ENCODE measurements at regions not wholly inside any gene's neighbourhood (a gene's known extent, or its start where the extent isn't known, plus 50 kb on each side); places are given as distances from the start of the nearest gene placed in this dataset.
"Not testable (repeated sequence)": the region's sequence is repeated elsewhere in the genome, so short reads cannot be mapped to it uniquely, and the experiment has no call there.

GRCh38 chr7:67673861-67674260 is 677.2 kb downstream of the TYW1 start:
- no peak for DNase-seq (ENCODE audit: low read depth, low spot score)
- POLR2A ChIA-PET, result no interaction called here
- H3K4me3 ChIP-seq (ENCODE audit: low read depth, low read length), result no peak overlapping the region
- CTCF ChIA-PET, result no interaction called here
- TF ChIP-seq CTCF (IDR thresholded peaks at IDR 0.05; ENCODE audit: insufficient read depth, low read length, missing control alignments), result no peak

DNA sequence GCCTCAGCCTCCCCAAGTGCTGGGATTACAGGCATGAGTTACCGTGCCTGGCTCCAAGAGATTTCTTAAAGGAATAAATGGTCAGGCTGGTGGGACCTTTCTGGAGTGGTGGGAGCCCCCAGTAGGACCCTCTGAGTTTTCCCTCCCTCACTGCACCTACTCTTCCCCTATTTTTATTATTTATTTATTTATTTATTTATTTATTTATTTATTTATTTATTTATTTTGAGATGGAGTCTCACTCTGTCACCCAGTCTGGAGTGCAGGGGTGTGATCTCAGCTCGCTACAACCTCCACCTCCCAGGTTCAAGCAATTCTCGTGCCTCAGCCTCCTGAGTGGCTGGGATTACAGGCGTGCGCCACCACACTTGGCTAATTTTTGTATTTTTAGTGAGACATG is 678.2 kb downstream of the TYW1 start:
- POLR2A ChIA-PET; CTCF ChIA-PET; H3K4me3 ChIP-seq (ENCODE audit: low read depth, low read length); DNase-seq (ENCODE audit: low read depth, low spot score): not testable (repeated sequence)

DNA sequence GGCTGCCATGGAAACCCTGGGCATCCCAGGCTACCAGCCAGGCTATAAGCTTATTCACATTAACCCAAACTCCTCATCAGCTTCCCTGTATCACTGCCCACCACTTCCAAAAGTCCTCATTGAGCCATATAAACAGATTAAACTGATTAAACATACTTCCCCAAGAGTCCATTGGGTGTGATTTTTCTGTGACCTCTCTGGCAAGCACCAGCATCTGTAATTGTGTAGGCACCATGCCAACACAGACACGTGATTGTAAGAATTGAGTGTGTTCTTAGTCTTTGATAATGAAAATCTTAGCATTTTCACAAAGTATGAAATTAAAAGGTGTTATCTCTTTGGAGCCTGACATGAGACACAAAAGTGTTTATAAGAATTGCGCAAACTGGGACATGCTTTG is 679.3 kb downstream of the TYW1 start:
- CTCF ChIA-PET, result no interaction called here
- POLR2A ChIA-PET, result no interaction called here
- no peak overlapping the region for H3K4me3 ChIP-seq (ENCODE audit: low read depth, low read length)
- no peak for DNase-seq (ENCODE audit: low read depth, low spot score)
- TF ChIP-seq CTCF (IDR thresholded peaks at IDR 0.05; ENCODE audit: insufficient read depth, low read length, missing control alignments), result no peak

GRCh38 chr7:67678419-67678818 is 681.8 kb downstream of the TYW1 start:
- POLR2A ChIA-PET, result no interaction called here
- no peak overlapping the region for H3K4me3 ChIP-seq (ENCODE audit: low read depth, low read length)
- no peak for DNase-seq (ENCODE audit: low read depth, low spot score)
- CTCF ChIA-PET, result no interaction called here
- TF ChIP-seq CTCF (IDR thresholded peaks at IDR 0.05; ENCODE audit: insufficient read depth, low read length, missing control alignments), result no peak

DNA sequence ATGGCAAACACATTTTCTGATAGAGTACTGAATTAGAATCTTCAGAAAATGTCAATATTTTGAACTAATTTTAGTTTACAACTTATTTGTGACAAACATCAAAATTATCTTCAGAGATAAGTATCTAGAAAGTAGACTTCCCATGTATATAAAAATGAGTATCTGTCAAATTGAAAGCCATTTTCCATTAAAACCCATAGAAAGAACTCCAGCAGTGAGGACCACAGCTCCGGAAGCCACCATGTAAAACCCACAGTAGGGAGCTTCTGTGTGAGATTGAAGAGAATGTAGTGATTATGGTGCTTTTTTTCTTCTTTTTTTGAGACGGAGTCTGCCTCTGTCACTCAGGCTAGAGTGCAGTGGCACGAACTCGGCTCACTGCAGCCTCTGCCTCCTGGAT is 687.0 kb downstream of the TYW1 start:
- ChIA-PET POLR2A (no interaction called here), CTCF (no interaction called here)
- no peak for TF ChIP-seq CTCF (IDR thresholded peaks at IDR 0.05; ENCODE audit: insufficient read depth, low read length, missing control alignments)
- no peak overlapping the region for H3K4me3 ChIP-seq (ENCODE audit: low read depth, low read length)
- no peak for DNase-seq (ENCODE audit: low read depth, low spot score)

DNA sequence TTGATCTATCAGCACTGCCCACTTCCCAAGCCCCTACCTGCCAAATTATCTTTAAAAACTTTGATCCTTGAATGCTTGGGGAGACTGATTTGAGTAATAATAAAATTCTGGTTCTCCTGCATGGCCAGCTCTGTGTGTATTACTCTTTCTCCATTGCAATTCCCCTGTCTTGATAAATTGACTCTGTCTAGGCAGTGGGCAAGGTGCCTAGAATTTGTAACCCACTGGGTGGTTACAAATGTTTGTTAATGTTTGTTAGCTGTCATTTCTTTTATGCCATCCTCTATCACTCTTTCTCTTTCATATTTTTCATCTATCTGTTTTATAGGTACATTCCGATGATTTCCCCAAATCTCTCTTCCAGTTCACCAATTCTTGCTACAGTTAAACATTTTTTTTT is 694.1 kb downstream of the TYW1 start:
- no peak for DNase-seq (ENCODE audit: low read depth, low spot score)
- ChIA-PET CTCF (no interaction called here), POLR2A (no interaction called here)
- TF ChIP-seq CTCF (IDR thresholded peaks at IDR 0.05; ENCODE audit: insufficient read depth, low read length, missing control alignments), result no peak
- H3K4me3 ChIP-seq (ENCODE audit: low read depth, low read length), result no peak overlapping the region

DNA sequence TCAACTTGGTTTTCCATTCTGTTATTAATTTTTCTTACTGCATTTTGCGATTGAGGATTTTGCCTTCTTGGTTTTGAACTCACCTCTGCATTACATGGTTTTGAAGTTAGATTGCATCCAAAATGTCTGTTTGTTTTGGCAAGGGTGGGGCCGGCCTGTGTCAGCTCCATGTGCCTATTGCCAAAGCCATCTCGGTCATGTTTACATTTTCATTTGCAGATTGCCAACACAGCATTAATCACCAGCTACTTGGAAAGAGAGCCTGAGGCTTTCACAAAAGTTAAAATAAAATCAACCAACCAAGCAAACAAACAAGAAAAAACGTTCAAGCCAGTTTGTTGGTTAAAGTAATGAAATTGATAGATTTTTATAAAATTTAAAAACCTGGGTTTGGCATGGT is 695.8 kb downstream of the TYW1 start:
- CTCF ChIA-PET, result no interaction called here
- no peak overlapping the region for H3K4me3 ChIP-seq (ENCODE audit: low read depth, low read length)
- TF ChIP-seq CTCF (IDR thresholded peaks at IDR 0.05; ENCODE audit: insufficient read depth, low read length, missing control alignments), result no peak
- no peak for DNase-seq (ENCODE audit: low read depth, low spot score)
- POLR2A ChIA-PET, result no interaction called here
